HK-2 (cell line): ENCODE measurements at regions not wholly inside any gene's neighbourhood (a gene's known extent, or its start where the extent isn't known, plus 50 kb on each side); places are given as distances from the start of the nearest gene placed in this dataset.

Experiments
- DNase-seq: peaks from one replicate; pipeline ENCODE4 v3.0.0-alpha.2; 2018; ENCODE audit not compliant: unreplicated experiment

DNA sequence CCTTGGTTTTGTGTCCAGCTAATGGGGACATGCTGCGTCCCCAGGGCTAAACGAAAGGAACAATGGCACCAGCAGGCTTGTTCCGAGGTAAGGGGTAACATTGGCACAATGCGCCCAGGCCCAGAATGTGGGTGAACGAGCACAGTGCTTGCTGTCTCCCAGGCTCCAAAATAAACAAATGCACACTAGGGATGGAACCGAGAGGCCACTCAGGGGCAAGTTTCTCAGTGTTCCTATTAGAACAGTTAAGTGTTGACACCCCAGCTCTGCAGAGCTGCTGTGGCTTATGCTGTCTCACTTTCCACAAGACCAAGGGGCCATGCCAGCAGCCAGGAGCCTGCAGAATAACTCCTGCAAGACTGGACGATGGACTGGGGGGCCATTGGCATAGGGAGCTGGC lies 492.4 kb downstream of the GADD45G start:
- no peak for DNase-seq

GRCh38 chr9:90098408-90098807 lies 493.6 kb downstream of the GADD45G start:
- DNase-seq: no peak

DNA sequence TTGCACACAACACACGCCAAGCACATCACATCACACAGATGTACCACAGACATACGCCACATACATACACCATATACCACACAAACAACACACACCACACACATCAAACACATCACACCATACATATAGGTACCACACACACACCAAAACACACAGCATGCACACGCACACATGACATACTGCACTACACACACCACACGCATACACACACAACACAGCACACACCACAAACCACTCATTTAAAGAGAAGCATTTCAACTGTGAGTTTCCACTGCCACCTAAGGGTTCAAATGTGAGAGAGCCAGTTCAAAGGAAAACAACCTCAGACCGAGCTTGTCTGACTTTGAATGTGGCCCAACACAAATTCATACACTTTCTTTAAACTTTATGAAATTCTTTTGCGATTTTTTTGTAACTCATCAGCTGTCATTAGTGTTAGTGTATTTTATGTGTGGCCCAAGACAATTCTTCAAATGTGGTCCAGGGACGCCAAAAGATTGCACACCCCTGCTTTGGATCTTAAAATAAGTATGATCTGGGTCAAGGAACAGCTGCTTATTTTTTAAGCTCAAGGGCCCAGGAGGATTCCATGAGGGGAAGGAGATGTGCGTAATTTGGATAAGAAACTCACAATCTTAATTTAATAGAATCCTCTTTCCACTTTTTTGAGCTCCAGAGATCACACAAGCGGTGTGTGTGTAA lies 494.6 kb downstream of the GADD45G start:
- DNase-seq: no peak

DNA sequence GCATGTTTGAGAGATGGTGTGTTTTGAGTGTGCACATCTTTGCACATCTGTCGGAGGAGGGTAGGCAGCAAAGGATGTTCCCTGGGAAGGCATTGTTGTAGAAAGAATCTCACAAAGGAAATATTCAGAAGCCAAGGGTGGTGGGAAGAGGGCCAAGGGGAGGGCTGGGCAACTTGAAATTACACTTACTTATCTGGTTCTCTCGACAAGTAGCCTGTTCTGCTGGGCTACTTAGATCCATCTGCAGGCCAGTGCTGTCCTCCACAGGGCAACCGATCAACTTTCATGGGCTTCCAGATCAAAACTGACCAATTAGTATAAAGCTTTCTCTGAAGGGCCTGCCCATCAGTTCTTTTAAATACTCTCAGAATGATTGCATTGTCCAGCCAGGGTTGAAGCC lies 495.2 kb downstream of the GADD45G start:
- DNase-seq: no peak

- peak; percentile 70 for DNase-seq
Observed at GRCh38 chr9:90102292-90102901, 497.6 kb downstream of the GADD45G start.

DNA sequence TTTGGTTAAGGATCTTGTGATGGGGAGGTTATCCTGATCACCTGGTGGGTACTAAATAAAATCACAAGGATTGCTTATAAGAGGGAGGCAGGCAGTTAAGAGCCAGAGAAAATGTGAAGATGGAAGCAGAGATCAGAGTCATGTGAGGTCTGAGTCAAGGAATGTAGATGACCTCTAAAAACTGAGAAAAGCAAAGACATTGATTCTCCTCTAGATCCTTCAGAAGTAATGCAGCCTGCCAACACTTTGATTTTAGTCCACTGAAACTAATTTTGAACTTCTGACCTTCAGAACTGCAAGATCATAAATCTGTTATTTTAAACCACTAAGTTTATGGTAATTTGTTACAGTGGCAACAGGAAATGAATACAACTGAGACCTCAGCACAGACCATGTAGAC lies 499.0 kb downstream of the GADD45G start:
- no peak for DNase-seq

GRCh38 chr9:90105773-90106172 lies 501.0 kb downstream of the GADD45G start:
- DNase-seq: no peak

DNA sequence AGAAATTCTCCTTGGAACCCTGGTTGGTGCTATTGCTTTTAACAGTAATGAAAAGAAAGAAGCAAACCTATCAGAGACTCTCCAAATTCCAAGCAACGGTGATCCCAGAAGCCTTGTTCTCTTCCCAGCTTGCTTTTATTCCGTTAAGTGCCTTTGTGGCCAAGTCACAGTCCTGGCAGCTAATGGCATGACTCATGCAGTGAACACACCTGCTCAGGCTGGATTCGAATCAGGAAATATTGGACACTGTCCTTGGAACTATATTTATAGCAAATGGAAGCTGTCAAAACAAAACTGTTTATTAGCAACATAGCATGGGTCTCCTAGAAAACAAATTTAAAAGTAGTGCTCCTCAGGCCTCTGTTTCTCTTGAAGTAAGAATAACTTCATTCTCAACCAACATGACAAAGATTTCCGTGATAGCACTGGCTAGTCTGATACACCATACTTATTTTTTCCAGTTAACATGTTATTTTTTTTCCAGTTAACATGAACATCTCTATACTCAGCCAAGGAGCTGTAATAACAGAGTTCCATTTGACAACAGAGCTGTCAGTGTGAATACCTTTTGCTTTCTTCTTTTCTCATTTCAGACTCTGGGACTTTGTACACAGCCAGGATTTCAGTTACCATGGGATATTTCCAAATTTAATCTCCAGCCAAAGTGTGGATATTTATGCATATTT lies 502.4 kb downstream of the GADD45G start:
- no peak for DNase-seq

DNA sequence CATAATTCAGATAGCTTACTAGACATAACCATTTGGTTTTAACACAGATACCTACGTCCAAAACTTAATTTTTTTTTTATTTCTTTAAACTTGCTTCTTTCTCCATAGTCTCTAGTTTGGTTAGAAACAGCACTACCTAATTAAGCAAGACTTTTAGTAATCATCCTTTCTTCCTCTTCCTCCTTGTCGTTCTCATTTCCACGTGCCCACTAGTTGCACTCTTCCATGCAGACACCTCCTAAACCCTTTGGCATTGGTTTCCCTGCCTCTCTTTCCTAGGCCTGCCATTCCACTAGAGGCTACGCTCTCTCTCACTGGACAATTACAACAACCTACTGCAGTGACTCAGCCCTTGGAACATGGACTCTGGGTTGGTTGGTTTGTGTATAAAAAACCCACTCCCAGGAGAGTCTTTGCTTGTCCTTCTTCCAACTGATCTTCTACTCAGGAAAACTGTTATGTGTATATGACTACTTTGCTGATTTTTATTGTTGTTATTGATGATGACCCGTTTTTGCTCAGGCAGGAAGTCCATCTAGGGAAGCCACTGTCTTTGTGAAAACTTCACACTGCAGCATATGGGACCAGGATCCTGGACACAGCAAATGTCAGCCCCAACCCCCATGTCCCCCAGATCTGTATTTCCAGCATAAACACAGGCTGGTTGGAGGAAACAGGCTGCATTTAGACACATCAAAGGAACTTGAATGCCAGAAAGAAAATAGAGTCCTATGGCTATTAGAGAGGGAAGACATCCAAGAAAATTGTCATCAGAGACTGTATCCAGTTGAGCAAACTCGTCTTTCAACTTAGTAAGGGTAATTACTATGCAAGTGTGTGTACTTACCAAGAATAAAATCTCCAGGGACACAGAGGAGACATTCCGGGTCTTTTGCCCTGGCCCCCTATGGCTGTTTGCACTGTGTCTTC lies 503.2 kb downstream of the GADD45G start:
- DNase-seq: no peak

- no peak for DNase-seq
Observed at GRCh38 chr9:90112788-90113187, 508.0 kb downstream of the GADD45G start.

GRCh38 chr9:90114641-90115425 lies 510.0 kb downstream of the GADD45G start:
- DNase-seq: no peak

- no peak for DNase-seq
Observed at GRCh38 chr9:90121762-90122161, 517.0 kb downstream of the GADD45G start.

DNA sequence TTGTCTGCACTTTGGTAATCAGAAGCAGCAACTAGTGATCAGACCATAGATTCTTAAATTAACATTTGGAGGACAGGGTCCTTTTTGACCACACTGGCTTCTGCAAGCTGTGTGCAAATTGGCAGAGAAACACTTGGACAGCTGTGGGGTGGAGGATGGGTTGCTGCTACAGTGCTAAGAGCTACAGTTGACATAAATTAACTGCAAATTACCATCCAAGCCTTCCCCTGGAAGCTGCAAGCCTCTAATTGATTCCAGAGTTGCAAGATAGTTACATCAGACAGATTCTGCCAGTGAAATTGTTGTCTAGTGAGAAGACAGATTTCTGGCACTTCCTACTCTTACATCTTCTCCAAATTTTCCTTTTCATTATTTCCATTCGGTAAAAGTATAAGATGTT lies 517.7 kb downstream of the DIRAS2 start:
- no peak for DNase-seq

DNA sequence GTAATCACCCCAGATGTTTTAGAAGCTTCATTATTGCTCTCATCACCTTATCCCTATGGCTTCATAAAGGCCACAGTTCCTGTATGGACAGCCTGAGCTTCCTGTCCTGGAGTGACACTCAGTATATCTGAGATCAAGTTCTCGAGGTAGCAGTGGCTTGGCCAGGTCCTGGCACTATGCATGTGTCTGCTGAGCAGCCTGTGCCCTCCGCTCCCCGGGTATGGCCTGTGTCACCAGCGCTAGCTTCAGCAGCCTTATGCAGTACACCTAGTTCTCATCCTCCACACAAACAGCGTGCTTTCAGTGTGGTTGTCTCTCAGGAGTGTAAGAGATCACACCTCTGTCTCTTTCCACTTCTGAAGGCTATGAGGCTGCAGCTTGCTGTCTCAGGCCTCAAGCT lies 514.7 kb downstream of the DIRAS2 start:
- DNase-seq: no peak

DNA sequence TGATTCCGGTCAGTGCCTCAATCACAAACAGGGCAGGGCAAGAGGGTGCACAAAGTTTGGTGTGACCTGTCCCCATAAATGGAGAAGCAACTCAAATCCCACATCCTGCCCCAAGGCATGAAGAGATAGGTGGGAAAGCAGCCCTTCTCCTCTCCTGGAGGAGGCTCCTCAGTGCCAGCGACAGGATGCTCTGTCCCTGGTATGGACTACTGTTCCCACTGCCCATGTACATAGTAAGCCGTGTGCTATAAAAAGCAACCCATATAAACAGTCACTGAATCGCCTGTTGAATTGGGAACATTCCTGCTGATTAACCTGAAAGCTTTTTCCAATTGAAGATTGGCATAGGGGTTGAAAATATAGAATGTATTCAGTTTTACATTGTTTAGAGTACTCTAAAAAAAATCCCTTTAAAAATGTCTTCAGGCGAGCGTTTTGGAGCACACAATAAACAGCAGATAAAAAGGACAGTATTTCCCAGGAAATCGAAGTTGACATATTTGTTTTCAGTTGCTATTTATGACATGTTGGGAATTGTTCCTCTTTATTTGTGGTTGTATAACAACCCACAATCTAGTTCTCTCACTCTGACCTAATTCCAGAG lies 513.9 kb downstream of the DIRAS2 start:
- no peak for DNase-seq

DNA sequence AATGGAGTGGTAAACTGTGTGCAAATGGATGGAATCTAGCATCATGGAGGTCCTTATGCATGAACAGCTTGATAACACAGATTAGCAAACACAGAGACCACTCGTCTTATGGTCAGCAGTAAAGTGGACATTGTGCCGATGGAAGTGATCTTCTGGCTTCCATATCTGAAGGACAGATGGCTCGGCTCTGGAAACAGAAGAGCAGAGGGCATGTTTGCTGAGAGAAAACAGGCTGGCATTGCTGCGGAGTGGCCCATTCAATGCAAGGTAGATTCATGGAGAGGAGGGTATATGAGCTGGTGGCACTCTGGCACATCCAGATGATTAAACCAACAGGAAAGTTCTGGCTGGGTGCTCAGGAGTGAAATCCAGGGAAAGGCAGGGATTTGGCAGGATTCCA lies 513.2 kb downstream of the DIRAS2 start:
- DNase-seq: no peak

DNA sequence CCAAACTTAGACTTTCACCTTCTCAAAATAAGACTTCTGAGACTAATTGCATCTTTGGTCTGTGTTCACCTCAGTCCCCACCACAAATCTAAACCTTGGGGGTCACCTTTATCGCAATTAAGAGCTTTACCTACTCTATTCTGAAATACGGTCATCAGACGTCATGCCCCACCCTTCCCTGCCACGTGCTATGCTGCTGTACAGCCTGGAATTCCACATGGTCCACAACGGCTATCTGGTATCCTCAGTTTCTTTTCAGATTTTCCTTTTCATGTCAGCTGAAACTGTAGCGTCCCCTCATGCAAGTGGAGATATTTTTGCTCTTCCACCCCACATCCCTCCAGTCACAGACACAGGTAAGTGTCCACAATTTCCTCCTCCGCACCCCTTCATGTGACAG lies 511.1 kb downstream of the DIRAS2 start:
- DNase-seq: no peak

GRCh38 chr9:90132866-90133265 lies 509.8 kb downstream of the DIRAS2 start:
- no peak for DNase-seq

GRCh38 chr9:90137801-90138200 lies 504.8 kb downstream of the DIRAS2 start:
- DNase-seq: no peak

GRCh38 chr9:90140131-90140818 lies 502.3 kb downstream of the DIRAS2 start:
- no peak for DNase-seq
